ENCODE measurements at regions not wholly inside any gene's neighbourhood (a gene's known extent, or its start where the extent isn't known, plus 50 kb on each side); places are given as distances from the start of the nearest gene placed in this dataset.

- ATAC-seq (ENCODE audit: low read depth), result no peak
- no peaks in the 10 kb centered on the region for H3K9me3 ChIP-seq (ENCODE audit: severe bottlenecking)
- H3K4me3 ChIP-seq (ENCODE audit: severe bottlenecking), result no peak overlapping the region
- H3K27me3 ChIP-seq (ENCODE audit: insufficient read depth, poor library complexity, severe bottlenecking), result peaks cover 21% of the 10 kb centered on the region
- TF ChIP-seq CTCF (IDR thresholded peaks at IDR 0.05; ENCODE audit: poor library complexity, severe bottlenecking), result no peak
- DNase-seq (ENCODE audit: low spot score), result no peak
- H3K4me1 ChIP-seq (ENCODE audit: insufficient read depth, poor library complexity, severe bottlenecking), result no peaks in the 10 kb centered on the region
- no peak overlapping the region for H3K27ac ChIP-seq (ENCODE audit: poor library complexity, severe bottlenecking)
- H3K36me3 ChIP-seq (ENCODE audit: low read depth), result no peaks in the 10 kb centered on the region
These were observed 190.6 kb upstream of the FOXF1 start for GRCh38 chr16:86319585-86320236.

GRCh38 chr16:86320237-86320595, 190.1 kb upstream of the FOXF1 start:
- Histone ChIP-seq H3K9me3 (ENCODE audit: severe bottlenecking) (no peaks in the 10 kb centered on the region), H3K27ac (ENCODE audit: poor library complexity, severe bottlenecking) (no peak overlapping the region), H3K4me1 (ENCODE audit: insufficient read depth, poor library complexity, severe bottlenecking) (no peaks in the 10 kb centered on the region), H3K27me3 (ENCODE audit: insufficient read depth, poor library complexity, severe bottlenecking) (peaks cover 21% of the 10 kb centered on the region), H3K36me3 (ENCODE audit: low read depth) (no peaks in the 10 kb centered on the region), H3K4me3 (ENCODE audit: severe bottlenecking) (no peak overlapping the region)
- no peak for ATAC-seq (ENCODE audit: low read depth)
- no peak for DNase-seq (ENCODE audit: low spot score)
- TF ChIP-seq CTCF (IDR thresholded peaks at IDR 0.05; ENCODE audit: poor library complexity, severe bottlenecking), result no peak

- no peak for ATAC-seq (ENCODE audit: low read depth)
- Histone ChIP-seq H3K9me3 (ENCODE audit: severe bottlenecking) (no peaks in the 10 kb centered on the region), H3K27me3 (ENCODE audit: insufficient read depth, poor library complexity, severe bottlenecking) (peaks cover 23% of the 10 kb centered on the region)
These were observed 188.8 kb upstream of the FOXF1 start for GRCh38 chr16:86321491-86321890.

GRCh38 chr16:86322283-86322682, 188.0 kb upstream of the FOXF1 start:
- Histone ChIP-seq H3K27ac (ENCODE audit: poor library complexity, severe bottlenecking) (no peak overlapping the region), H3K9me3 (ENCODE audit: severe bottlenecking) (no peaks in the 10 kb centered on the region), H3K4me3 (ENCODE audit: severe bottlenecking) (no peak overlapping the region), H3K4me1 (ENCODE audit: insufficient read depth, poor library complexity, severe bottlenecking) (no peaks in the 10 kb centered on the region), H3K36me3 (ENCODE audit: low read depth) (no peaks in the 10 kb centered on the region), H3K27me3 (ENCODE audit: insufficient read depth, poor library complexity, severe bottlenecking) (peaks cover 31% of the 10 kb centered on the region)
- no peak for TF ChIP-seq CTCF (IDR thresholded peaks at IDR 0.05; ENCODE audit: poor library complexity, severe bottlenecking)
- DNase-seq (ENCODE audit: low spot score) (no peak), ATAC-seq (ENCODE audit: low read depth) (no peak)

More at GRCh38 chr16:86321491-86321890, 188.8 kb upstream of the FOXF1 start:
- no peak overlapping the region for H3K4me3 ChIP-seq (ENCODE audit: severe bottlenecking)
- no peaks in the 10 kb centered on the region for H3K36me3 ChIP-seq (ENCODE audit: low read depth)
- TF ChIP-seq CTCF (IDR thresholded peaks at IDR 0.05; ENCODE audit: poor library complexity, severe bottlenecking), result no peak
- H3K4me1 ChIP-seq (ENCODE audit: insufficient read depth, poor library complexity, severe bottlenecking), result no peaks in the 10 kb centered on the region
- DNase-seq (ENCODE audit: low spot score), result no peak
- H3K27ac ChIP-seq (ENCODE audit: poor library complexity, severe bottlenecking), result no peak overlapping the region

GRCh38 chr16:86322806-86323205, 187.5 kb upstream of the FOXF1 start:
- Histone ChIP-seq H3K4me1 (ENCODE audit: insufficient read depth, poor library complexity, severe bottlenecking) (no peaks in the 10 kb centered on the region), H3K36me3 (ENCODE audit: low read depth) (no peaks in the 10 kb centered on the region), H3K9me3 (ENCODE audit: severe bottlenecking) (no peaks in the 10 kb centered on the region), H3K27ac (ENCODE audit: poor library complexity, severe bottlenecking) (no peak overlapping the region), H3K4me3 (ENCODE audit: severe bottlenecking) (no peak overlapping the region), H3K27me3 (ENCODE audit: insufficient read depth, poor library complexity, severe bottlenecking) (peaks cover 34% of the 10 kb centered on the region)
- no peak for TF ChIP-seq CTCF (IDR thresholded peaks at IDR 0.05; ENCODE audit: poor library complexity, severe bottlenecking)
- no peak for DNase-seq (ENCODE audit: low spot score)
- no peak for ATAC-seq (ENCODE audit: low read depth)
